Liver (tissue), 8 donors: ENCODE measurements at regions not wholly inside any gene's neighbourhood (a gene's known extent, or its start where the extent isn't known, plus 50 kb on each side); places are given as distances from the start of the nearest gene placed in this dataset.

Experiments used
- DNase-seq: peaks from one replicate; pipeline ENCODE4 v3.0.0-alpha.2; 2017; ENCODE audit warnings: low spot score
- H3K27ac ChIP-seq, 2 donors: one replicate each; pipeline ENCODE4 v1.7.0; 2013; ENCODE audit warnings: inconsistent platforms in 2 of 2, low read length in 2 of 2, control low read depth in 1 of 2, low read depth in 1 of 2, mild to moderate bottlenecking in 1 of 2
- H3K27me3 ChIP-seq, 4 donors: one replicate each; pipeline versions ENCODE4 v1.6.1 to v1.7.0; 2013; ENCODE audit warnings: low read length in 3 of 4, inconsistent platforms in 1 of 4, mild to moderate bottlenecking in 1 of 4, moderate library complexity in 1 of 4; ENCODE audit not compliant: control insufficient read depth in 4 of 4, insufficient read depth in 4 of 4
- H3K36me3 ChIP-seq, 4 donors: one replicate each; pipeline versions ENCODE4 v1.6.1 to v1.7.0; 2013; ENCODE audit warnings: low read length in 3 of 4, mild to moderate bottlenecking in 3 of 4, low read depth in 1 of 4, moderate library complexity in 1 of 4; ENCODE audit not compliant: control insufficient read depth in 4 of 4, insufficient read depth in 3 of 4
- H3K4me1 ChIP-seq, 4 donors: one replicate each; pipeline versions ENCODE4 v1.6.1 to v1.7.0; 2013; ENCODE audit warnings: low read length in 3 of 4, mild to moderate bottlenecking in 3 of 4, moderate library complexity in 1 of 4; ENCODE audit not compliant: control insufficient read depth in 4 of 4, insufficient read depth in 4 of 4
- H3K4me3 ChIP-seq, 3 donors: one replicate each; pipeline versions ENCODE4 v1.6.1 to v1.7.0; 2013; ENCODE audit warnings: low read length in 3 of 3, control low read depth in 1 of 3, low read depth in 1 of 3, mild to moderate bottlenecking in 1 of 3
- H3K9ac ChIP-seq, 2 donors: one replicate each; pipeline ENCODE4 v1.7.0; 2013; ENCODE audit warnings: low read length in 2 of 2, mild to moderate bottlenecking in 2 of 2, moderate library complexity in 2 of 2, control low read depth in 1 of 2, low read depth in 1 of 2
- H3K9me3 ChIP-seq, 4 donors: one replicate each; pipeline versions ENCODE4 v1.6.1 to v1.7.0; 2013; ENCODE audit warnings: low read length in 3 of 4; ENCODE audit not compliant: control insufficient read depth in 4 of 4
- ATF3 ChIP-seq: IDR thresholded peaks from 2 replicates; pipeline ENCODE4 v1.6.1; 2016; ENCODE audit warnings: antibody characterized with exemption
- CTCF ChIP-seq: fragments of 150-350 bp; IDR thresholded peaks from 2 replicates; pipeline ENCODE4 v1.5.1; 2017; ENCODE audit warnings: improper control_type of control experiment, low read depth, low read length; ENCODE audit not compliant: missing input control
- EGR1 ChIP-seq, 2 donors: IDR thresholded peaks; 2 replicates each; pipeline ENCODE4 v1.6.1; 2016 to 2018; ENCODE audit warnings: antibody characterized with exemption in 2 of 2, low read depth in 2 of 2
- FOXA1 ChIP-seq: IDR thresholded peaks from 2 replicates; pipeline ENCODE4 v1.6.1; 2016; ENCODE audit warnings: antibody characterized with exemption
- GABPA ChIP-seq, 2 donors: IDR thresholded peaks in 1 of 2; conservative IDR thresholded peaks in 1 of 2; 2 replicates each; pipeline ENCODE4 v1.6.1; 2016; ENCODE audit warnings: antibody characterized with exemption in 2 of 2, mild to moderate bottlenecking in 1 of 2, moderate library complexity in 1 of 2
- HNF4A ChIP-seq, 2 donors: conservative IDR thresholded peaks; 2 replicates each; pipeline ENCODE4 v1.6.1; 2016; ENCODE audit warnings: antibody characterized with exemption in 2 of 2, mild to moderate bottlenecking in 2 of 2
- HNF4G ChIP-seq: IDR thresholded peaks from 2 replicates; pipeline ENCODE4 v1.6.1; 2016; ENCODE audit warnings: antibody characterized with exemption
- JUND ChIP-seq, 2 donors: IDR thresholded peaks; 2 replicates each; pipeline ENCODE4 v1.6.1; 2016; ENCODE audit warnings: antibody characterized with exemption in 2 of 2
- MAX ChIP-seq: IDR thresholded peaks from 2 replicates; pipeline ENCODE4 v1.6.1; 2016; ENCODE audit warnings: antibody characterized with exemption
- NR2F2 ChIP-seq: IDR thresholded peaks from 2 replicates; pipeline ENCODE4 v1.6.1; 2016; ENCODE audit warnings: antibody characterized with exemption
- RAD21 ChIP-seq, 2 donors: IDR thresholded peaks; 2 replicates each; pipeline ENCODE4 v1.6.1; 2016; ENCODE audit warnings: antibody characterized with exemption in 2 of 2, mild to moderate bottlenecking in 2 of 2
- REST ChIP-seq: IDR thresholded peaks from 2 replicates; pipeline ENCODE4 v1.6.1; 2016; ENCODE audit warnings: antibody characterized with exemption, mild to moderate bottlenecking
- RXRA ChIP-seq, 2 donors: IDR thresholded peaks; 2 replicates each; pipeline ENCODE4 v1.6.1; 2017 to 2018; ENCODE audit warnings: antibody characterized with exemption in 2 of 2, mild to moderate bottlenecking in 1 of 2
- SP1 ChIP-seq: IDR thresholded peaks from 2 replicates; pipeline ENCODE4 v1.6.1; 2018; ENCODE audit warnings: antibody characterized with exemption, mild to moderate bottlenecking
- TAF1 ChIP-seq: conservative IDR thresholded peaks from 2 replicates; pipeline ENCODE4 v1.6.1; 2016; ENCODE audit warnings: antibody characterized with exemption, mild to moderate bottlenecking
- YY1 ChIP-seq: IDR thresholded peaks from 2 replicates; pipeline ENCODE4 v1.6.1; 2016; ENCODE audit warnings: antibody characterized with exemption, mild to moderate bottlenecking
- ZBTB33 ChIP-seq: IDR thresholded peaks from 2 replicates; pipeline ENCODE4 v1.6.1; 2016; ENCODE audit warnings: antibody characterized with exemption
- WGBS: extraction: QIAGEN DNeasy Blood & Tissue Kit; methylation state at CpG from one replicate; pipeline ENCODE4 v1.1.7; 2013; 5-methylcytosine and 5-hydroxymethylcytosine counted together
- donor health status: healthy.
- donor health status: healthy.
- donor health status: healthy.
- donor health status: healthy.
- donor health status: healthy.

- Histone ChIP-seq H3K36me3 (no peaks in the 10 kb centered on the region), H3K27ac (no peak overlapping the region), H3K4me3 (peak overlapping the region in 1 of 3 donors; percentile 13), H3K9ac (no peak overlapping the region), H3K4me1 (peaks cover 2 to 3% (median 2%) of the 10 kb centered on the region in 4 donors), H3K27me3 (peaks cover 0 to 2% (median 0%) of the 10 kb centered on the region in 4 donors), H3K9me3 (peaks cover 0 to 9% (median 0%) of the 10 kb centered on the region in 4 donors)
- TF ChIP-seq SP1 (no peak), JUND (IDR thresholded peaks at IDR 0.05) (no peak), GABPA (IDR thresholded peaks at IDR 0.05 in 1 of 2, conservative IDR thresholded peaks at IDR 0.05 in 1 of 2) (no peak), EGR1 (IDR thresholded peaks at IDR 0.05; ENCODE audit: low read depth in 2 of 2) (no peak)
- no peak for DNase-seq
- 86% methylated on average over 16 of the region's 18 CpGs for WGBS
Measured at GRCh38 chr7:361680-362401, 71.9 kb downstream of the FOXL3 start.

GRCh38 chr7:362402-363096, 72.6 kb downstream of the FOXL3 start:
- peak overlapping the region in 1 of 3 donors; percentile 13 for H3K4me3 ChIP-seq
- no peaks in the 10 kb centered on the region for H3K36me3 ChIP-seq
- no peak overlapping the region for H3K27ac ChIP-seq
- H3K4me1 ChIP-seq: peaks cover 2 to 3% (median 2%) of the 10 kb centered on the region in 4 donors
- TF ChIP-seq ATF3 (no peak), GABPA (IDR thresholded peaks at IDR 0.05 in 1 of 2, conservative IDR thresholded peaks at IDR 0.05 in 1 of 2) (no peak), REST (no peak), RXRA (IDR thresholded peaks at IDR 0.05) (no peak), HNF4A (conservative IDR thresholded peaks at IDR 0.05) (no peak), NR2F2 (peak; percentile 41), YY1 (no peak), HNF4G (no peak), FOXA1 (no peak), TAF1 (no peak), SP1 (no peak), EGR1 (IDR thresholded peaks at IDR 0.05; ENCODE audit: low read depth in 2 of 2) (peak; percentile 11 to 30), ZBTB33 (no peak), RAD21 (IDR thresholded peaks at IDR 0.05) (peak in 1 of 2 donors; percentile 57), MAX (no peak), CTCF (no peak), JUND (IDR thresholded peaks at IDR 0.05) (no peak)
- H3K9me3 ChIP-seq: peaks cover 0 to 9% (median 0%) of the 10 kb centered on the region in 4 donors
- WGBS: 28% methylated on average over 23 of the region's 23 CpGs
- H3K27me3 ChIP-seq: peaks cover 0 to 2% (median 0%) of the 10 kb centered on the region in 4 donors
- no peak overlapping the region for H3K9ac ChIP-seq
- DNase-seq: no peak
